NOMO-1 treated with DMSO at 0.1 percent for 48 hours (cell line): ENCODE measurements at regions not wholly inside any gene's neighbourhood (a gene's known extent, or its start where the extent isn't known, plus 50 kb on each side); places are given as distances from the start of the nearest gene placed in this dataset.
A peak's percentile ranks its signal among the peaks of the same experiment; 100 is the strongest.
"Not testable (repeated sequence)": the region's sequence is repeated elsewhere in the genome, so short reads cannot be mapped to it uniquely, and the experiment has no call there.

Source experiments
- DNase-seq: peaks from one replicate; lab custom pipeline; 2025; ENCODE audit not compliant: unreplicated experiment; lab: John Stamatoyannopoulos, UW

DNA sequence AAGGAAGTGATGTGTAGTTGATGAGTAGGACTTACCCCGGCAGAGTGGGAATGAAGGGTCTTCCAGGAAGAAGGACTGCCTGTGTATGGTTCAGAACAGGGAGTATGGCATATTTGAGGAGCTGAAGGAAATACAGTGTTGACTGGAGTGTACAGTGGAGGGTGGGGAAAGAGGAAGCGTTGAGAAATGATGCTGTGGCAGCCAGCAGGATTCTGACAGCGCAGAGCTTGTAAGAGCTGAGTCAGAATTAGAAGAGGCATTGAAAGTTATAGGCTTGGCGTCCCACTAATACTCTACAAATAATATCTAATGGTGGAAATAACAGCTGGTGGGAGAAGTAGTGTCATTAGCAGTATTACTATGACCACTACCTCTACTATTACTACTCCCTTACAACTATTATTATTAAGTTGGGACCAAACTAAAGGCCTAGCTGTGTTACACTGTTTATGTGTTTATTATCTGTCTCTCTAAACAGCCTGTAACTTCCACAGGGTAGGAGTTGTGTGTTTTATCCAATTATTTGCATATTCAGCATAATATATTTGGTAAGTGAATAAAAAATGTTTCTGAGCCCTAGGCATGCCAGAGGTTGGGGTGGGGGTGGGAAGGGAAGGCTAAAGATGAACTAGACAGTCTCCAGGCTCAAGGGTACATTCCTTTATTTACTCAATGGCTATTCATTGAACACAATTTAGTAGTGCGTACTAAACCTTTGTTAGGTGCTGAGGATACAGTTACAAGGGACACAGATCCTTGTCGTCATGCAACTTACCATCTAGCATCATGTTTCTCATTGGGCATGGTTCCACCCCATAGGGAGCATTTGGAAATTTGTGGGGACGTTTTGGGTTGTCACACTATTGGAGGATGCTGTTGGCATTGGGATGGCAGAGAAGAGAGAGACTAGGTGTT is 428.8 kb upstream of the ONECUT1 start:
- DNase-seq = no peak

DNA sequence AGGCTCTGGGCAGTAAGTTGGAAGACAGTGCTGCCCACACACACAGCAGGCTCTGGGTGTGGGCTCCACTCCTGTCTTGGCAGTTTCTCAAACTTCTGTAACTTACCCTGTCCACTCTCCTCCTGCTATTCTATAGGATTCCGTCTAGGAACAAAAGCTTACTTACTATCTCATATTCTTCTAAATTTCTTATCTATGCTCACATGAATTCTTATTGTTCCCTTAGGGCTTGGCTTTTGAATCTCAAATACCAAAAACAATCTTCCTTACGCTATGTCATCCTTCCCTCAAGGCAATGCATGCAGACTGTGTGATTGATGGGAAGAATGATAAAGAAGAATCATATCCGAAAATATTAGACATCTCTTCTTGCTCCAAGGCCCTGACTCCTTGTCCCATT is 425.9 kb upstream of the ONECUT1 start:
- DNase-seq = no peak

DNA sequence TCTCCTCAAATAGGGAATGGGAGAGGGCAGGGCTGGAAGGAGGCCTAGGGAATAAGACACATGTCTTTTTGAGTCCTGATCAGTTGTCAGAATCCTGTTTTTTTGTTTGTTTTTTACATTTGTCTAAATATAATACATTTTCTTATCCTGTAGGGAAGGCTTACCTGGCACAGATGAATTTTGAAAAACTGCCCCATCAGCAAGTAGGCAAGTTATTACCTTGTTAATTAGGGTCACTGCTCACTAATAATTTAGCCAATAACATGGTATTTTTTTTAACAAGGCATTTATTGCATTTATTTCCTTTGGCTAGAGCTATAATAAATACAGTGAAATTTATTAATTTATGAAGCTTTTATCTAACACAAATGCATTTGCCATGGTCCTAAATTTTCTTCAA is 423.2 kb upstream of the ONECUT1 start:
- DNase-seq = no peak

DNA sequence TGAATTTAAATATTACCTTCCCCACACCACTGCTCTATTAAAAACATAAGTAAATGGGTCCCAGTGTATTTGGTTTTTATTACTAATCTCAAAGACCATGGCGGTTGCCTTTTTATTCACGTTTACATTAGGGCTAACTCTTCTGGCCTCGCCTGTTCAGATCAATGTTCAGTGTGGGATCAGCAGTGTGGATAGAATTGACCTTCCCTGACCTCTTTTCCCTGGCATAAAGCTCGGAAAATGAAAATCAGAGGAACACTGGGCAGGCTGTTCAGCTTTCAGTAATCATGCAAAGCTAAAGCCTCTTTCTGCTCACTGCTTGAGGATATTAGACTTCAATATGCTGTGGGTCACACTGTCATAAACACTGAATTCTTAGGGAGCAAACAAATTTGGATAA is 422.6 kb upstream of the ONECUT1 start:
- no peak for DNase-seq

DNA sequence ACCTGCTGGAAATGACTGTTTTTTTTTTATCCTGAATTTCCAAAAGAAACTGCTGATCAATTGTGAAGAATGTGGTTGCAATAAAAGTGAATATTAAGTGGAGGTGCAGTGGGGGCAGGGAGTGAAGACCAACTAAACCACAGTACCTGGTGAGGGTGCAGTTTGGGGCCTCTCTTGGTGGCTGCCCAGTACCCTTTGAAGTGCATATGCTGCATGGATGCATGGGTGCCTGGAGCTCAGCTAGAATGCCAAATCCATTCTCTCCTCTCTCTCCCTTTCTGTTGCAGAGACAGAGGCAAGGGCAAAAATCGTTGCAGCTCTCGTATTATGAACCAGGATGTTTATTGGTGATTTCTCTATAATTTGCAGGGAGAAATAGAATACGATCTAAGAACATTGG is 420.5 kb upstream of the ONECUT1 start:
- no peak for DNase-seq

DNA sequence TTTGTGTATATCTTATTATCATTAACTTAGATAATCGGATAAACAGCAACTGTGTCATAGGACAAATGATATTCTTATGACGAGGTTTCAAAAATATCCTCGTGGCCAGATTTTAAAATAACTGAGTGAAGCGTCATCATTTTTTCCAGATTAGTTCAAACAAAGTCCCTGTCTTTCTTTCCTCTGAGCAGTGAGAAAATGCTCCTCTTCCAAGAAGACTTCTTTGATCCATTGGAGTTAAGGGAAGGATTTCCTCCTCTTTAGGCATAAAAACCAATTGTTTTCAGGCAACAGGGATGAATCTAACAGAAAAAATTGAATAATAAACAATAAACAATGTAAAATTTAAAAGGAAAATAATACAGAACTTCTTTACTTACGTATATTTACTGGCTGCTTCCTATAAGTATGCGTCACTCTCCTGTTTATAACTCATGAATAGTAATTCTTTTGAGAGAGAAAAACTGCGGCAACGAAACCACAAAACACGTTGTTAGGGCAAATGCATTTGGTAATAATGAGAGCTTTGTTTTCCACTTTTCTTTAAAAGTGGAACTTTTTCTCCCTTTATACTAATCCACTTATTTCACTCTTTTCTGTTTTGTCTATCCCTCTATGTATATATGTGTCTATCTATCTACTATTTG is 419.4 kb upstream of the ONECUT1 start:
- DNase-seq = no peak

DNA sequence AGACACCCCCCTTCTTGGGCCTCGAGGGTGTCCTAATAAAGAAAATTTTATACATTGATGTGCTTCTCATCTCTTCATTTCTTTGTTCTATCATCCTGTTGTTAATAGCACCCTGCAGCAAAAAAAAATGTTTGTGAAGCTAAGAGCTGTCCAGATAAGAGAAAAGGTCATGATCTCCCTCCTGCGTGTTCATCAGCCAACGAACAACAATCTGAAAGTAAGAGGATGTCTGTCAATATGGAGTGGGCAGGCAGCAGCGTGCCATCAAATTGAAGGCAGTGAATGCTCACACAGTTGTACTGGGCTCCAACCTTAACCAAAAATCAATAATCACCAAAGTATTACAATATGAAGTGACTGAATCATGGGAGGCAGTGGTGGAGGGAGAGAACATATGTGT is 418.6 kb upstream of the ONECUT1 start:
- no peak for DNase-seq

DNA sequence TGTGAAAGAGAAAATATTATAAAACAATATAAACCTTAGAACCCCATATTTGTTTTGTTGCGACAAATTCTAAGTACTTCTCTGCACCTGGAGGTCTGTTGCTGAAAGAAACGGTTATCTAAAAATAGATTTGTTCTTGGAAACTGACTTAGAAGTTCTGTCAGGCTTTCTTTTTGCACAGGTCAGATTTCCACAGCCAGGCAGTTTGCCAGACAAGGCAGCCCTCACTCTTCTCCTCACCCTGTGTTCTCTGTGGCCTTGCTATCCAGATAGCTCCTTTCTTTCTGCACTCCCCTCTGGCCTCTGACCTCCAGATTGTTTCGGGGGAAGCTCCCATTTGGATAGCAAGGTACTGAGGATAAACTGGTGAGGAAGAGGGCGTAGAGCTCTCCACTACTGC is 413.3 kb upstream of the ONECUT1 start:
- DNase-seq = no peak

DNA sequence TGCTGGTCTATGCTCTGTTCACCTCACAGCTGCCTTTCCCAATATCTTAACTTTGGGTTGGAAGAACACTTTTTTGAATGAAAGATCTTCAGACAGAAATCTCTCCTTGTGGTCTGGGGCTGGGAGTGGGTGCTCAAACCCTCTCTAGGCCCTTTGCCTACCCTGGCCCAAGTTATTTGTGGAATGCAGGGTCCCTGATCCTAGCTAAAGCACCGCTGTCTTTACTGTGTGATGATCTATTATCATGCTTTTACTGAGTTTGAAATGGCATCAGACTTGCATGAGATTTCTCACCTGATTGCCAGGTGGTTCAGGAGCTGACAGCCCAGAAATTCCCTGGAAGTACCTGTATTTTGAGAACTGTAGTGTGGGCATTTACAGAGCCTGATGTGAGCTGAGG is 412.7 kb upstream of the ONECUT1 start:
- no peak for DNase-seq

DNA sequence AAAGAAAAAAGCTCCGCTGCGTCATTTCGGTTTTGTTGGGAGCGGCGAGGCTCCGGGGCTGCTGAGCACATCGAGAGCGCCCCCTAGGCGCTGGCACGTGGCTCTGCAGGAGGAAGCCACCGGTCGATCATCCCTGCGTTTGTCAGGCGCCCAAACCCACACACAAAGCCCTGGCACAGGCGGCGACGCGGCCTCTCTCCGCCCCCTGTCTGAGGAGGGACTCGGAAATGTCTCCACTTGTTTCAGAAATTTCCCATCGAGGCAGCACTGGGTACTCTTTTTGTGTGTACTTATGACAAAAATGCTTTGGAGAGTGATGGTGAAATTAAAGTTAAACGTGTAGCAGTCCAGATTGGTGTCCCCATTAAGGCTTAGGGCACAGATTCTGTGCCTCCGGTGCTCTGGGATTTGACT is 407.3 kb upstream of the ONECUT1 start:
- peak; percentile 49 for DNase-seq

DNA sequence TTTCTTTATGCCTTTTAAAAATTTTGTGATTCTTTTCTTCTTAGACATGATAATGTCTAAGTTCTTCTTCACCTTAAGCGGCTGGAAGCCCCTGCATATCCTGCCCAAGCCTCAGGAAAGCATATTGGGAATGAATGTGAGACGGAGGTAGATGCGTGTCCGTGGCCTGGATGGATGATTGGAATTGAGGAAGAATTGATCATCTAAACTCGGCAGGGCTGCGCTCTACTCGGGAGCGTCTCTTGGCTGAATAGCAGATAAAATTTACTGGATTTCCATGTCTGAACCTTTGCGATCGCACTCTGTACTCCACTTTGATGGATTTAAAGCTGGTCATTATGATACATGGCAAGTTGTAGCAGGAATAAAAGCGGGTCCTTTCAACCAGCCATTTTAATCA is 406.7 kb upstream of the ONECUT1 start:
- DNase-seq = no peak

DNA sequence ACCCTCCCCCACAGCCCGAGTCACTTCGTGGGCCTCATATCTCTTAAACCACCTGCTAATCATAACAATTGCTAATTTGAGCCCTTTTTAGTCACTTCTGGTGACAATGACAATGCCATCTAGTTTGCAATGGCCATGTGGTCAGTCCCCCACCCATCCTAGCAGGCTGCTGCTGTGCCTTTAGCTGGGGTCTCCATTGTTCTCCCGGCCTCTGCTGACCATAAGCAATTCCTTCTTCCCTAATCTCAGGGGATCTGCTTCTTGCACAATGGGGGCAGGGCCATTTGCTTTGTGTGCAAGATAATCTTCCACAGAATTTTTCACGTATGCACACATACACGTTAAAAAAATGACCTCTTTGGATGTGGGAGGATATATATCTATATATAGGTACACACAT is 406.1 kb upstream of the ONECUT1 start:
- no peak for DNase-seq

DNA sequence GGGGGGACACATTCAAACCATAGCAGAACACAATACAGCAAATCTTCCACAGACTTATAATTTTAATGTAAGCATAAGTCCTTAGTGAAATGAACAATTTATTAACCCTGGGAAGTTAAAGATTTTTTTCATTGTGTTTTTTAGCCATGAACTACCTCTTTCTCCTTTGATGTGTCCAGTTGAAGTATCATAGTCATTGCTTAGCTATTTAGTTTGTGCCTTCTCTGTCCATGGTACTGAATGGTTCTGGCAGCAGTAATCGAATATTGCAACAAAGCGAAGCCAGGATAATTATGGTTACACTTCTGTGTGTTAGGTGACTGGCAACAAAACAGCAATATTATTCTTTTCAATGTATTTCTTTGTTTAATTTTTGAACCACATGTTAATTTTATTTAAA is 403.0 kb upstream of the ONECUT1 start:
- DNase-seq = no peak

DNA sequence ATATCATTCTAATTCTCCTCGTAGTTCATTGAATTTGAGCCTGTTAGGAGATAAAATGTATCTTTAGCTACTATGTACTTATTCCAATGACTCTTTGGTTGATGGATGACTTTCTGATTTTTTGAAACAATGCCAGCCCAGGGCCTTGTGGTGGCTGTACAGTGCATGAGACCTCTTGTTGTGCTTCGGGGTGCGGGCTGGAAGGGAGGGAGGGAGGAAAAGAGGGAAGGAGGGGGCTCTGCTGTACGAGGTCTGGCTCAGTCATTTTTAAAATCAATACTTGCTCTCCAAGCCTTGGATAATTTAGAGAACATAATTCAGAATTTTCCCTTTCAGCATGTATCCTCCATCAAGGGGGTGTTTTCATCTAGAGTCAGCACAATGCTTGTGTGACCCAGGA is 399.7 kb upstream of the ONECUT1 start:
- DNase-seq = no peak

DNA sequence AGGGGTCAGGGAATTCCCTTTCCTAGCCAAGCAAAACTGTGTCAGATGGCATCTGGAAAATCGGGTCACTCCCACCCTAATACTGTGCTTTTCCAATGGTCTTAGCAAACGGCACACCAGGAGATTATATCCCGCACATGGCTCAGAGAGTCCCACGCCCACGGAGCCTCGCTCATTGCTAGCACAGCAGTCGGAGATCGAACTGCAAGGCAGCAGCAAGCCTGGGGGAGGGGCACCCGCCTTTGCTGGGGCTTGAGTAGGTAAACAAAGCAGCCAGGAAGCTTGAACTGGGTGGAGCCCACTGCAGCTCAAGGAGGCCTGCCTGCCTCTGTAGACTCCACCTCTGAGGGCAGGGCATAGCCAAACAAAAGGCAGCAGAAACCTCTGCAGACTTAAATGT is 393.3 kb upstream of the ONECUT1 start:
- not testable (repeated sequence) for DNase-seq

DNA sequence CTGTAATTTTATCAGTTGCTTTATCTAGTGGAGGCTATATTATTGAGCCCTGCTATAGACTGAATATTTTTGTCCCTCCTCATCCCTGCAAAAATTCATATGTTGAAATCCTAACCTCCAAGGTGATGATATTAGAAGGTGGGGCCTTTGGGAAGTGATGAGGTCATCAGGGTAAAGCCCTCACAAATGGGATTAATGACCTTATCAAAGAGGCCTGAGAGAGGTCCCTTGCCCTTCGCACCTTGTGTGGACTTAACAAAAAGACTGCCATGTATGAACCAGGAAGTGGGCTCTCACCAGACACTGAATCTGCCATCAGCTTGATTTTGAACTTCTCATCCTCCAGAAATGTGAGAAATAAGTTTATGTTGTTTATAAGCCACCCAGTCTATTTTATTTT is 381.4 kb upstream of the ONECUT1 start:
- no peak for DNase-seq

DNA sequence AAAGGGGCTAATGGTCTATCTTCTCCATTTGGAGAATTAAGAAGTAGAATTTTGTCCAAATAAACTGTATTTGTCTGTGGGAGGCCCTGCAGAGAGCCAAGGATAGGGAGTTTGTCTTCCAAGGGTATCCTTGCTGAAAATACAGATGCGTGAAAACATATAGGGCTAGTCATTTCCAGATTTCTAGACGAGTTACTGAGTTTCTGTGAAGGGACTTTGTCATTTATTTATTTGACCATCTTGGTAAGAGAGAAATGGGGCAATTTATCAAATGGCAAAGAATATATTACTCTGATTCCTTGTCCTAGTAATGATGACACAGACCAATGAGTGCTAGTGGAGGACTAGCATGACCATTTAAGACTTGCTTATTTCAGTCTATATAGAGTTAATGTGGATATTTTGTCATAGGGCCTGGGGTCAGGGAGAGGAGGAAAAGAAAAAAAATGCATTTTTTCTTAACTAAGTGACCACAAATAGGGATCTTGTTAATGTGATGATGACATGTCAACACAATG is 376.6 kb upstream of the ONECUT1 start:
- DNase-seq = no peak

DNA sequence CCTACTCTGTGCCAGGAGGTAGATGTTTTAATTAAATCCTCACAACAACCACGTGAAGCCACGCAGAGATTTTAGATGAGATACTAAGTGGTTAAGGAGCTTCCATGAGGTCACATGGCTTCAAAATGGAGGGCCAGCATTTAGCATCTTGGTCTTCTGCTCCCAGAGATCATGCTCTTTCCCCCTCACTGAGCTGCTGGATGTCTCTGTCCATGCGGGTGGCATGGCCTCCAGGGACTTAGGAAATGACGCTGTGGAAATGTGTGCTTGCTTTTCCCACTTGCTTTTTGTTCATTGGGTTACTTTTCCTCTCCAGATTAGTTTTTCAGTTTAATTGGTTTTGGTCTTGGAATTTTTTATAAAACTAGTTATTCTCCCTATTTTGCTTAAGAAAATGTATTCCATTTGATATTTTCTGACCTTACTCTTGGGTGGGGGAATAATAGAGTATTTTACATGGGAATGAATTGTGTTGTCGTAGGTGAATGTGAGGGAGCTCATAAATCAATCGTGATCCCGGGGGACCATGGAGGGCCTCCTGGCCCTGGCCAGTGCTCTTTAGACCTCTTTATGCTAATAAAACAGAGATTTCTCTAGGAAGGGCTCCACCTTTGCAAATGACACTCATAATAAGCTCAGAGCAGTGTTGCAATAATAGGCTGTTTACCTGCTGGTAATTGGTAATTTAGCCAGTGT is 376.0 kb upstream of the ONECUT1 start:
- DNase-seq = no peak

DNA sequence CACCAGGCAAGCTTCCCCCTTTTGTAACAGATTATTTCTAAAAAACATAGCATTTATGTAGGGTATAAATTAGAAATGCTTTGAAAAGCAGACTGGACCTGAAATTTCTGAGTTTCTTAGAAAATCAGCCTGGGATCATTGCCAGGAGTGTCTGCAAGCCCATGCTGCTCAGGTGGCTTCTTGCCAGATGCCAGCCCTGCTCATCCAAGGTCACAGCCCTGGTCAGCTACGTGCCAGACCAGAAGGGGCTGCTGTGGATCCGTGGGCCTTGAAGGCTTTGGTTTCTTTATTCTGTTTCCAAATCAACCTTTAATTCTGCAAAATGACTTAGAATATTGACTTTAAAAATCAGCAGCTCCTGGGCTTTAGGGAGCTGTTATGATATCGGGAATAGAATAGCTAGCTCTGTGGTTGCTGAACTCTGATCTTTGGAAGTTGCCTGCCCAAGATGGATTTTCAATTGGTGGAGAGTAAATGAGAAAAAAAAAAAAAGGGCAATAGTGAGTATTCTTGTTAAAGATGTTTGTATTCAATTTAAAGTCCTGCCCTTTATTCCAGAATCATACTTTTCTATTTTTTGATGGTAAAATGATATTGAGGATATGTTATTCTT is 370.1 kb upstream of the ONECUT1 start:
- no peak for DNase-seq

DNA sequence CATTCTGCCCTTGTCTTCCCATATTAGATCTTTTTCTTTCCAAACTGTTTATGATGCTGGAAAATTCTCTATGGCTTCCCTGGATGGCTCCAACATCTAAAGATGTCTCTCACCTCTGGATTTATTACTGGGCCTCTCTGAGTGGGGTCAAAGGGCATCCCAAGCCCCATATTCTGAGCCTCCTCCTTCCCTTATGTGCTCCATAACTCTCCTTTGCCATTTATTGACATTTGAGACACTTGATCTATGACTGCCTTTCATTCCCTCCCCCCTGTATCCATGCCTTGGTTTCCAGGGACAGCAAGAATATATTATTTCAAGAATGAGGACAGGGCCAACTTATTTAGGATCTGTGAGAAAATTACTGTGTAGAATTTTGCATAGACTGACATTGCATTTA is 369.3 kb upstream of the ONECUT1 start:
- DNase-seq = no peak

DNA sequence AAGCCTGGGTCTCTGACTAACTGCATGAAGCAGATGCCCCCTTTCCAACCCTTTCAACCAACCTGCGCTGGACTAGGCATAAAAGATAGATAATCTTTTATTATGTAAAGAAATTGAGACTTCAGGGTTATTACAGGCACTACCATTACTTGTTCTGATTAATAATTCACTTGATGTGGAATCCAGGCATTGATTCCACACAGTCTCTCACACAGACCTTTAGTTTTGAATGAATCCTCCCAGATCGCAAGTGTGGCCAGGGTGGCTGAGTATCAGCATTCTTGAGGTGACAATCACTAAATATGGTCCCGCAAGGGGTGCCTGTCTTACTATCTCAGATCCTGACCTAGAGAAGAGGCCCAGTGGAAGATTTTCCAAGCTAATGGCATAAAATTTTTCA is 368.9 kb upstream of the ONECUT1 start:
- DNase-seq = no peak
